ENCODE measurements at regions not wholly inside any gene's neighbourhood (a gene's known extent, or its start where the extent isn't known, plus 50 kb on each side); places are given as distances from the start of the nearest gene placed in this dataset.
"Not testable (repeated sequence)": the region's sequence is repeated elsewhere in the genome, so short reads cannot be mapped to it uniquely, and the experiment has no call there.

- H3K27me3 ChIP-seq (ENCODE audit: control insufficient read depth, insufficient read depth, low read length) = no peaks in the 10 kb centered on the region
Observed at GRCh38 chr4:57985161-57985560, 875.0 kb upstream of the IGFBP7 start.

GRCh38 chr4:57981123-57981522, 870.9 kb upstream of the IGFBP7 start:
- Histone ChIP-seq H3K27ac (ENCODE audit: low read depth, low read length) (no peak overlapping the region), H3K9me3 (ENCODE audit: control insufficient read depth, insufficient read depth, low read depth, low read length) (no peaks in the 10 kb centered on the region), H3K9ac (ENCODE audit: low read length) (no peak overlapping the region), H3K4me1 (ENCODE audit: control insufficient read depth, insufficient read depth, low read length) (peaks cover 7% of the 10 kb centered on the region; the same call in 1 of the 2 replicates), H3K36me3 (ENCODE audit: control insufficient read depth, insufficient read depth, low read length) (no peaks in the 10 kb centered on the region), H3K4me3 (ENCODE audit: low read depth, low read length) (no peak overlapping the region), H3K27me3 (ENCODE audit: control insufficient read depth, insufficient read depth, low read length) (no peaks in the 10 kb centered on the region)

More at GRCh38 chr4:57985161-57985560, 875.0 kb upstream of the IGFBP7 start:
- Histone ChIP-seq H3K36me3 (ENCODE audit: control insufficient read depth, insufficient read depth, low read length) (no peaks in the 10 kb centered on the region), H3K27ac (ENCODE audit: low read depth, low read length) (no peak overlapping the region), H3K9ac (ENCODE audit: low read length) (no peak overlapping the region), H3K4me3 (ENCODE audit: low read depth, low read length) (no peak overlapping the region), H3K9me3 (ENCODE audit: control insufficient read depth, insufficient read depth, low read depth, low read length) (no peaks in the 10 kb centered on the region), H3K4me1 (ENCODE audit: control insufficient read depth, insufficient read depth, low read length) (peaks cover 7% of the 10 kb centered on the region; the same call in 1 of the 2 replicates)

- H3K9me3 ChIP-seq (ENCODE audit: control insufficient read depth, insufficient read depth, low read depth, low read length) = no peaks in the 10 kb centered on the region
- no peaks in the 10 kb centered on the region for H3K27me3 ChIP-seq (ENCODE audit: control insufficient read depth, insufficient read depth, low read length)
- H3K9ac ChIP-seq (ENCODE audit: low read length) = no peak overlapping the region
- H3K4me3 ChIP-seq (ENCODE audit: low read depth, low read length) = no peak overlapping the region
- H3K27ac ChIP-seq (ENCODE audit: low read depth, low read length) = no peak overlapping the region
- H3K4me1 ChIP-seq (ENCODE audit: control insufficient read depth, insufficient read depth, low read length) = no peaks in the 10 kb centered on the region
- H3K36me3 ChIP-seq (ENCODE audit: control insufficient read depth, insufficient read depth, low read length) = no peaks in the 10 kb centered on the region
Observed at GRCh38 chr4:57974821-57975220, 864.6 kb upstream of the IGFBP7 start.

GRCh38 chr4:57973819-57974218, 863.6 kb upstream of the IGFBP7 start:
- H3K36me3 ChIP-seq (ENCODE audit: control insufficient read depth, insufficient read depth, low read length) = no peaks in the 10 kb centered on the region
- H3K27ac ChIP-seq (ENCODE audit: low read depth, low read length) = no peak overlapping the region
- no peaks in the 10 kb centered on the region for H3K27me3 ChIP-seq (ENCODE audit: control insufficient read depth, insufficient read depth, low read length)
- no peaks in the 10 kb centered on the region for H3K4me1 ChIP-seq (ENCODE audit: control insufficient read depth, insufficient read depth, low read length)
- 0 out of 2 replicates have a peak, but pooled peaks cover 5% of the 10 kb centered on the region for H3K9me3 ChIP-seq (ENCODE audit: control insufficient read depth, insufficient read depth, low read depth, low read length)
- H3K4me3 ChIP-seq (ENCODE audit: low read depth, low read length) = no peak overlapping the region
- no peak overlapping the region for H3K9ac ChIP-seq (ENCODE audit: low read length)

- Histone ChIP-seq H3K9me3 (ENCODE audit: control insufficient read depth, insufficient read depth, low read depth, low read length) (peaks cover 26% of the 10 kb centered on the region), H3K27ac (ENCODE audit: low read depth, low read length) (no peak overlapping the region), H3K9ac (ENCODE audit: low read length) (no peak overlapping the region), H3K27me3 (ENCODE audit: control insufficient read depth, insufficient read depth, low read length) (no peaks in the 10 kb centered on the region), H3K4me3 (ENCODE audit: low read depth, low read length) (no peak overlapping the region), H3K4me1 (ENCODE audit: control insufficient read depth, insufficient read depth, low read length) (no peaks in the 10 kb centered on the region), H3K36me3 (ENCODE audit: control insufficient read depth, insufficient read depth, low read length) (no peaks in the 10 kb centered on the region)
Observed at GRCh38 chr4:57971261-57971660, 861.1 kb upstream of the IGFBP7 start.

GRCh38 chr4:57966987-57967760, 857.0 kb upstream of the IGFBP7 start:
- H3K36me3 ChIP-seq (ENCODE audit: control insufficient read depth, insufficient read depth, low read length) = no peaks in the 10 kb centered on the region
- no peaks in the 10 kb centered on the region for H3K4me1 ChIP-seq (ENCODE audit: control insufficient read depth, insufficient read depth, low read length)
- H3K27me3 ChIP-seq (ENCODE audit: control insufficient read depth, insufficient read depth, low read length) = no peaks in the 10 kb centered on the region
- peaks cover 31% of the 10 kb centered on the region for H3K9me3 ChIP-seq (ENCODE audit: control insufficient read depth, insufficient read depth, low read depth, low read length)
- no peak overlapping the region for H3K27ac ChIP-seq (ENCODE audit: low read depth, low read length)
- no peak overlapping the region for H3K9ac ChIP-seq (ENCODE audit: low read length)
- H3K4me3 ChIP-seq (ENCODE audit: low read depth, low read length) = no peak overlapping the region

GRCh38 chr4:57965431-57965830, 855.2 kb upstream of the IGFBP7 start:
- H3K36me3 ChIP-seq (ENCODE audit: control insufficient read depth, insufficient read depth, low read length); H3K27ac ChIP-seq (ENCODE audit: low read depth, low read length); H3K4me1 ChIP-seq (ENCODE audit: control insufficient read depth, insufficient read depth, low read length); H3K9ac ChIP-seq (ENCODE audit: low read length); H3K27me3 ChIP-seq (ENCODE audit: control insufficient read depth, insufficient read depth, low read length); H3K4me3 ChIP-seq (ENCODE audit: low read depth, low read length): not testable (repeated sequence)
- peaks cover 31% of the 10 kb centered on the region for H3K9me3 ChIP-seq (ENCODE audit: control insufficient read depth, insufficient read depth, low read depth, low read length)

GRCh38 chr4:57945298-57945697, 835.1 kb upstream of the IGFBP7 start:
- no peak overlapping the region for H3K4me3 ChIP-seq (ENCODE audit: low read depth, low read length)
- H3K9me3 ChIP-seq (ENCODE audit: control insufficient read depth, insufficient read depth, low read depth, low read length) = no peaks in the 10 kb centered on the region
- no peak overlapping the region for H3K9ac ChIP-seq (ENCODE audit: low read length)
- H3K36me3 ChIP-seq (ENCODE audit: control insufficient read depth, insufficient read depth, low read length) = no peaks in the 10 kb centered on the region
- H3K27ac ChIP-seq (ENCODE audit: low read depth, low read length) = no peak overlapping the region
- H3K4me1 ChIP-seq (ENCODE audit: control insufficient read depth, insufficient read depth, low read length) = peaks cover 6% of the 10 kb centered on the region
- H3K27me3 ChIP-seq (ENCODE audit: control insufficient read depth, insufficient read depth, low read length) = no peaks in the 10 kb centered on the region

GRCh38 chr4:57943682-57944081, 833.5 kb upstream of the IGFBP7 start:
- H3K4me3 ChIP-seq (ENCODE audit: low read depth, low read length) = no peak overlapping the region
- no peaks in the 10 kb centered on the region for H3K36me3 ChIP-seq (ENCODE audit: control insufficient read depth, insufficient read depth, low read length)
- no peaks in the 10 kb centered on the region for H3K27me3 ChIP-seq (ENCODE audit: control insufficient read depth, insufficient read depth, low read length)
- peaks cover 6% of the 10 kb centered on the region for H3K4me1 ChIP-seq (ENCODE audit: control insufficient read depth, insufficient read depth, low read length)
- H3K27ac ChIP-seq (ENCODE audit: low read depth, low read length) = no peak overlapping the region
- no peaks in the 10 kb centered on the region for H3K9me3 ChIP-seq (ENCODE audit: control insufficient read depth, insufficient read depth, low read depth, low read length)
- H3K9ac ChIP-seq (ENCODE audit: low read length) = no peak overlapping the region

- H3K27me3 ChIP-seq (ENCODE audit: control insufficient read depth, insufficient read depth, low read length); H3K9me3 ChIP-seq (ENCODE audit: control insufficient read depth, insufficient read depth, low read depth, low read length); H3K4me3 ChIP-seq (ENCODE audit: low read depth, low read length); H3K9ac ChIP-seq (ENCODE audit: low read length); H3K4me1 ChIP-seq (ENCODE audit: control insufficient read depth, insufficient read depth, low read length); H3K27ac ChIP-seq (ENCODE audit: low read depth, low read length); H3K36me3 ChIP-seq (ENCODE audit: control insufficient read depth, insufficient read depth, low read length): not testable (repeated sequence)
Observed at GRCh38 chr4:57937326-57937725, 827.1 kb upstream of the IGFBP7 start.

GRCh38 chr4:57926311-57926710, 816.1 kb upstream of the IGFBP7 start:
- Histone ChIP-seq H3K9ac (ENCODE audit: low read length) (no peak overlapping the region), H3K9me3 (ENCODE audit: control insufficient read depth, insufficient read depth, low read depth, low read length) (no peaks in the 10 kb centered on the region), H3K27ac (ENCODE audit: low read depth, low read length) (no peak overlapping the region), H3K36me3 (ENCODE audit: control insufficient read depth, insufficient read depth, low read length) (no peaks in the 10 kb centered on the region), H3K27me3 (ENCODE audit: control insufficient read depth, insufficient read depth, low read length) (no peaks in the 10 kb centered on the region), H3K4me3 (ENCODE audit: low read depth, low read length) (no peak overlapping the region), H3K4me1 (ENCODE audit: control insufficient read depth, insufficient read depth, low read length) (no peaks in the 10 kb centered on the region)
